ENCODE measurements at regions not wholly inside any gene's neighbourhood (a gene's known extent, or its start where the extent isn't known, plus 50 kb on each side); places are given as distances from the start of the nearest gene placed in this dataset.

GRCh38 chr9:99282406-99282805 lies 60.3 kb downstream of the SEC61B start:
- DNase-seq (ENCODE audit: low read depth), result no peak

DNA sequence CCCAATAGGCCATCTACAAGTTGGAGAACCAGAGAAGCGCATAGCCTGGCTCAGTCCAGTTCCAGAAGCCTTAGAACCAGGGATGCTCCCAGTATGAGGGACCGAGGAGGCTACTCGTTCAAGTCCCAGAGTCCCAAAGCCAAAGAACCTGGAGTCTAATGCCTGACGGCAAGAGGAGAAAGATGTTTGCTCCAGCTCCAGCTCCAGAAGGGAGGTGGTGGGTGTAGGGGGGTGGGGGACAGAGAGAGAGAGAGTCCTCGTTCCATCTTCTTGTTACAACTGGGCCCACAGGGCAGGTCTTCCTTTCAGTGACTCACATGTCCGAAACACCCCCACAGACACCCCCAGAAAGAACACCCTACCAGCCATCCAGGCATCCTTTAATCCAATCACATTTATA lies 63.9 kb downstream of the SEC61B start:
- no peak for DNase-seq (ENCODE audit: low read depth)

DNA sequence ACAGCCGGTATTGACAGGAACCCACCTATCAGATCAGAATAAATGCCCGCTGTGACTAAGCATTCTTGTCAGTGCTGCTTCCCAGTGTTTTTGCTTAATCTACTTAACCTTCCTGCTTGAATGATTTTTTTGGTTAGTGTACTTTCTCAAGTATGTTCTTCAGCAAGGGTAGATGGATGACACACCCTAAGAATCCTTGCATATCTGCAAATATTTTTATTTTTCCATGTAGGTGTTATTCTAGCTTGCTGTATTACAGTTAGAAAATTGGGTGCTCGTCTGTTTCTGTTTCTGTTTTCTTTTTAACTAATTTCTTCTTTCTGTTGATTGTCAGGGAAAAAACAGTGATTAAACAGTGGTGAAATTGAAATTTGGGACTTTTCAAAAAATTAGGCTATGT lies 64.5 kb downstream of the SEC61B start:
- no peak for DNase-seq (ENCODE audit: low read depth)

GRCh38 chr9:99287641-99288040 lies 65.6 kb downstream of the SEC61B start:
- no peak for DNase-seq (ENCODE audit: low read depth)

GRCh38 chr9:99288830-99289229 lies 66.7 kb downstream of the SEC61B start:
- DNase-seq (ENCODE audit: low read depth), result no peak

DNA sequence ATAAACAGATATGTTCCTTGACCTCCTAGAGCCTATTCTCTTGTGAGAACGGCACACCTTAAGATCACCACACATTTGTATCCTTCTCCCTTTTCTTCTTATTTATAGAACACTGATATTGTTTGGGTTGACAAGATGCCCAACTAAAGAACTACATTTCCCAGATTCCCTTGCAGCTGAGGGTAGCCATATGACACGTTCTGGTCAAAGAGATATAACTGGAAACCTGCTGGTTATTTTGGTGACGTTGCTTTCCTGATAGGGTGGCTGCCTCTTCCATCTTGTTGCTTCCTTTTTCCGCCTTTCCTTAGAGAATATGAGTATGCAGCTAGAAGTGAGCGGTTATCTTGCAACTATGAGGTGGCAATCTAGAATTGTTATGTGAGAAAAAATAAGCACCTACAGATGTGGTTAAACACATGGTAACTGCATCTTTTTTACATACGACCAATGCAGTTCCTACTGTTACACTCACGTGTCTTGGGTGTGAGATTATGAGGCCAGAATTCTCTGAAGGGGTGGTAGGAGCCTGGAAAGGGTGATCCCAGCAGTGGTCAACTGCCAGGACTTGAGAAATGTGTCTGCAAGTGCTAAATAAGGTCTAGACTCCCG lies 72.9 kb downstream of the SEC61B start:
- peak; percentile 17 for DNase-seq (ENCODE audit: low read depth)

DNA sequence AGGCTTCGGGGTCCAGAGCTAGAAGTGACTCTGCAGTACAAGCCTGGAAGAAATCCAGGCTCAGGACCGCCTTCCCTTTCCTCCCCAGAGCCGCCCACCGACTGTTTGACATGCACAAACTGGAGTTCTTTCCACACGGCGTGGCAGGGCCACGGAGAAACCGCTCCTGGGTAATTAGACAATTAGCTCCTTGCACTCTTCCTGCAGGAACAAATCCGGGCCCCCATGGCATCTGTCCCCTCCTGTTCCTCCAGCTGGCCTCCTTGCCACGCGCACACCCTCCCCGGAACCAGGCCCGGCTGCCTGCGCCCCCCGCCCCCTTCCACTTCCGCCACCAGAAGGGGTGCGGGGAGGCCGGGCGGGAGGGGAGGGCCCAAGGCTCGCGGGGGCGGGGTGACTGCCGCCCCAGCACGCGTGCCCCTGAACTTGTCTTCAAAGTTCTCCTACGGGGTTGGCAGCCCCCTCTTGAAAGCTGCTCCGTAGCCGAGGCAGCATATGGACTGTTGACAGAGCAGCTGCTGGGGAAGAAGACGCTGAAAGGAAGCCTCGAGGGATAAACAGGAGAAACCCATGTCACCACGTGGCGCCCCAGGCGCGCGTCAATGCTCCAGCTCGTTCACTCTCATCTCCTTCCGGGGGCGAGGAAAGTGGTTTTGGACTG lies 74.3 kb downstream of the SEC61B start:
- no peak for DNase-seq (ENCODE audit: low read depth)

GRCh38 chr9:99298614-99299013 lies 76.5 kb downstream of the SEC61B start:
- no peak for DNase-seq (ENCODE audit: low read depth)

- peak; percentile 85 for DNase-seq (ENCODE audit: low read depth)
Observed at GRCh38 chr9:99299211-99300102, 77.4 kb downstream of the SEC61B start.

DNA sequence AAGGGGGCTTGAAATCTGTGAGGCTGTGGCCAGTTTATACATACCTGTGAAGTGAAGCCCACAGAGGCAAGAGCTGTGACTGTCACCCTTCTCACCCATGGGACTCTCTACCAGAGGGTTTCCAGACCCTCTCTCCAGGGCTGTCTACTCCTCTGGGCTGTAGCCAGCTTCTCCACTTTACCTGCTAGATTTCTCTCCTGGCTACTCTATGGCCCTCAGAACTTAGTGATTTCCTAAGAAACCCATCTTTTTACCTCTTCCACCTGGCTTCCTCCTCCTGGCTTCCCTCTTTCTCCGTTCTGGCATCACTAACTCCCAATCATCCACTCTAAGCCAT lies 78.0 kb downstream of the SEC61B start:
- DNase-seq (ENCODE audit: low read depth), result no peak

GRCh38 chr9:99300603-99301002 lies 78.5 kb downstream of the SEC61B start:
- no peak for DNase-seq (ENCODE audit: low read depth)

GRCh38 chr9:99303177-99303576 lies 81.1 kb downstream of the SEC61B start:
- no peak for DNase-seq (ENCODE audit: low read depth)

DNA sequence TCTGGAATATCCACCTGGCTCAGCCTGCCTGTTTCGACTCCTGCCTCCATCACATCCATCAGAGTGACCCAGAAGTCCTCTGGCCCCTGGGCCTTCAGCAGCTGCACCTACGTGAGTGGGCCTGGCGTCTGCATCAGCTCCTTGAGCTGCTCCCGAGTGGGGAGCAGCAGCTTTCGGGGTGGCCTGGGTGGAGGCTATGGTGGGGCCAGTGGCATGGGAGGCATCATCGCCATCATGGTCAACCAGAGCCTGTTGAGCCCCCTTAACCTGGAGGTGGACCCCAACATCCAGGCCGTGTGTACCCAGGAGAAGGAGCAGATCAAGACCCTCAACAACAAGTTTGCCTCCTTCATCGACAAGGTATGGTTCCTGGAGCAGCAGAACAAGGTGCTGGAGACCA lies 83.0 kb downstream of the SEC61B start:
- DNase-seq (ENCODE audit: low read depth), result no peak

DNA sequence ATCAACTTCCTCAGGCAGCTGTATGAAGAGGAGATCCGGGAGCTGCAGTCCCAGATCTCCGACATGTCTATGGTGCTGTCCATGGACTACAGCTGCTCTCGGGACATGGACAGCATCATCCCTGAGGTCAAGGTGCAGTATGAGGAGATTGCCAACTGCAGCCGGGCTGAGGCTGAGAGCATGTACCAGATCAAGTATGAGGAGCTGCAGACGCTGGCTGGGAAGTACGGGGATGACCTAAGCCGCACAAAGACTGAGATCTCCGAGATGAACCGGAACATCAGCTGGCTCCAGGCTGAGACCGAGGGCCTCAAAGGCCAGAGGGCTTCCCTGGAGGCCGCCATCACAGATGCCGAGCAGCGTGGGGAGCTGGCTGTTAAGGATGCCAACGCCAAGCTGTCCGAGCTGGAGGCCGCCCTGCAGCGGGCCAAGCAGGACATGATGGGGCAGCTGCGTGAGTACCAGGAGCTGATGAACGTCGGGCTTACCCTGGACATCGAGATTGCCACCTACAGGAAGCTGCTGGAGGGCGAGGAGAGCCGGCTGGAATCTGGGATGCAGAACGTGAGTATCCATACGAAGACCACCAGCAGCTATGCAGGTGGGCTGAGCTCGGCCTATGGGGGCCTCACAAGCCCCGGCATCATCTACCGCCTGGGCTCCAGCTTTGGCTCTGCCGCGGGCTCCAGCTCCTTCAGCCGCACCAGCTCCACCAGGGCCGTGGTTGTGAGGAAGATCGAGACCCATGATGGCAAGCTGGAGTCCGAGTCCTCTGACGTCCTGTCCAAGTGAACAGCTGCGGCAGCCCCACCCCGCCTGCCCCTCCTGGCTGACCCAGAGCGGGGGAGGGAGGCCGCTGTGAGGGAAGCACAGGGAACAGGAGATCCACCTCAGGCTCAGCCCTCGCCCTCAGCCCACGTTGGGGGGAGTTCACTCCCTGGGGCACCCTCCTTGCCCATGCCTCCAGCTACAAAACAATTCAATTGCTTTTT lies 84.0 kb downstream of the SEC61B start:
- no peak for DNase-seq (ENCODE audit: low read depth)

GRCh38 chr9:99307851-99308250 lies 85.8 kb downstream of the SEC61B start:
- DNase-seq (ENCODE audit: low read depth), result no peak

GRCh38 chr9:99309141-99309939 lies 87.3 kb downstream of the SEC61B start:
- DNase-seq (ENCODE audit: low read depth), result no peak

- no peak for DNase-seq (ENCODE audit: low read depth)
Observed at GRCh38 chr9:99312736-99313135, 90.7 kb downstream of the SEC61B start.

- DNase-seq (ENCODE audit: low read depth), result no peak
Observed at GRCh38 chr9:99319048-99319447, 97.0 kb downstream of the SEC61B start.

DNA sequence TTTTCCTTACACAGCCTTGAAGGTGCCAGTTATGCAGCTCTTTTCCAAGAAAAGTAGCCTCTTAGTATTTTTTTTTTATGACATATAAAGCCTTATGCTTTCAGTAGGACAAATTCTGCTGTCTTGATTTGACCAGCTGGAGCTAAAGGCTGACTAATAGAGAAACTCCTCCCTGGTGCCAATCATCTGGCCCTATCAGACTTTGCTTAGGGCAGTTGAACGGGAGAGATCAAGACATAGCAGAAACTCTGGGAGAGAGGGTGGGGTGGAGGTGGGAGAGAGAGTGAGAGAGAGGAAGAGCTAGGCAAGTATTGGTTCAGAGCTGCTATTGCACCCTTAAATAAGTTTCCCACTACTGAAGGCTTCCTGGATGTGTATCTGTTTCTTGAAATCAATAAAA lies 100.2 kb downstream of the SEC61B start:
- DNase-seq (ENCODE audit: low read depth), result no peak

GRCh38 chr9:99326112-99326916 lies 104.2 kb downstream of the SEC61B start:
- DNase-seq (ENCODE audit: low read depth), result peak; percentile 71

DNA sequence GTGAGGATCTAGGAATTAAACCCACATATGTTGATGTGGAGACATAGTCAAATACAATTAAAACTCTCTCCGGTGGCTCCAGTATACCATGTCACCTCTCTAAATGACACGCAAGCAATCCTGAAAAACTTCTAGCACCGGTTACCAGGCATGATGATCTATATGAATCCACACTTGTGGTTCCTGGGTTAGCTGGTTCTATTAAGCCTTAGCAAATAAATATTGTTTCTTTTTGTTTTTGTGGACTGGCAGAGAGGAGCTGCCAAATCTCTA lies 104.8 kb downstream of the SEC61B start:
- DNase-seq (ENCODE audit: low read depth), result no peak
